DMS53 (cell line): ENCODE measurements at regions not wholly inside any gene's neighbourhood (a gene's known extent, or its start where the extent isn't known, plus 50 kb on each side); places are given as distances from the start of the nearest gene placed in this dataset.
A peak's percentile ranks its signal among the peaks of the same experiment; 100 is the strongest.
"Not testable (repeated sequence)": the region's sequence is repeated elsewhere in the genome, so short reads cannot be mapped to it uniquely, and the experiment has no call there.

Experiments used
- DNase-seq: peaks from one replicate; lab custom pipeline; 2025; lab: John Stamatoyannopoulos, UW

GRCh38 chr2:194545978-194546377, 1111.0 kb upstream of the SLC39A10 start:
- peak; percentile 60 for DNase-seq

DNA sequence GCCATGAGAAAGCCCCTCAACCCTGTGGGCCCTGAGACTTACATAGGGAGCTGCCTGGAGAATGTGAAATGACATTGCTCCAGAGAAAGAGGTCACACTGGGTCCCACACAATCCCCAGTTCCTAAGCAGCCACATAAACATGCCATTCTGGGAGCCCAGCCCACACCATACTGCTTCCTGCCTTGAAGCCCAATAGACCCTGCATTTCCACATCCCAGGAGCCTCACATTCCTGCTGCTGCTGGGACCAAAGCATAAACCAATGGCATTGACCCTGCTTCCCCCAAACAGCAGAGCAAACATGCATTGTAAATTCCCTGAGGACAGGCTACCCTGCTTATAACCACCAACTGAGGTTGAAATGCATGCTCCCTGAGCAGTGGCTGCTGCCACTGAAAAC, 1117.6 kb upstream of the SLC39A10 start:
- DNase-seq = no peak

DNA sequence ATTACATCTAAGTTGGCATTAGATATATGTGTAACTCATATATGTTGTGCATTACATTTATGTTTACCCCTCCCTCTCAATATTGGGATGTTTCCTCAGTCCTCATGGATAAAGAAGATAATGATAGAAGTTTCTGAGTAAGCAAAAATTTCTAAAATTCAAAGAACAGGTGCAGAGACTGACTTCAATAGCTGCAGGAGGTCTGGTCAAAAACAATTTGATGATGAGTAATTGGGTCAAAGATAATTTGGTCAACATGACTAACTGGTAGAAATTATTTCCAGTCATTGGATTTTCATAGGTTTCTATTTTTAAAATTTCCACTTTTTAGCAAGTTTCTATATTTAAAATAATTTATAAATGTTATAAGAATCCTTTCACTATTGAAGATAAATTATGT, 1130.9 kb upstream of the SLC39A10 start:
- DNase-seq = no peak

GRCh38 chr2:194514281-194514680, 1142.7 kb upstream of the SLC39A10 start:
- DNase-seq = no peak

DNA sequence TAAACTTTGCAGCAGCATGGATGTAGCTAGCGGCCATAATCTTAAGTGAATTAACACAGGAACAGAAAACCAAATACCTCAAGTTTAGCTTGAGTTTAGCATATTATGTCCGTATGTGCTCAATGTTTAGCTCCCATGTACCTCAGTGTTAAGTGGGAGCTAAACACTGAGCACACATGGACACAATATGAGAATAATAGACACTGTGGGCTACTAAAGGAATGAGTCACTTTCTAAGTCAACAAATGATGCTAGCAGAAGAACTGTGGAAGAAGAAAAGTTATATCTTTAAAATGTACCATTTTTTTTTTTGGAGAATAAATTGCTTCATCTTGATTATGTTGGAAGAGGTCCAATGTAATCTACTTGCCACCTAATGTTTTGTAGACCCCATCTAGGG, 1146.0 kb upstream of the SLC39A10 start:
- DNase-seq = peak; percentile 55

- peak; percentile 6 for DNase-seq
Measured at GRCh38 chr2:194504876-194505275, 1152.2 kb upstream of the SLC39A10 start.

DNA sequence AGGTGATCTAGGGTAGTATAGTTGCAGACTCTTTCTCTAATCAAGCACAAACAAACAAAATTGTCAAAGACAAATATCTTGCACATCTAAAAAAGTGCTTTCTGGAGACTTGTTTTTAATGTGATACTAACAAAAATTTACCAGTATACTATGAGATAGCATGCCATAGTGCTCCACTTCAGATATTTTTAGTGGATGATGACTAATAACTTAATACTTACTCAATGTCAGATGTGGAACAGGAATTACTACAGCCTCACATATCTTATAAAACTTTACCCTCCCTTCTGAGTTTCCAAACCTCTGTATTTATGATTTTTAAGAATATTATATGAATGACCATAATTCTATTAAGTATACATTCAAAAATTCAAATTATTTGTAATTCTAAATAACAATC, 1162.0 kb upstream of the SLC39A10 start:
- no peak for DNase-seq

DNA sequence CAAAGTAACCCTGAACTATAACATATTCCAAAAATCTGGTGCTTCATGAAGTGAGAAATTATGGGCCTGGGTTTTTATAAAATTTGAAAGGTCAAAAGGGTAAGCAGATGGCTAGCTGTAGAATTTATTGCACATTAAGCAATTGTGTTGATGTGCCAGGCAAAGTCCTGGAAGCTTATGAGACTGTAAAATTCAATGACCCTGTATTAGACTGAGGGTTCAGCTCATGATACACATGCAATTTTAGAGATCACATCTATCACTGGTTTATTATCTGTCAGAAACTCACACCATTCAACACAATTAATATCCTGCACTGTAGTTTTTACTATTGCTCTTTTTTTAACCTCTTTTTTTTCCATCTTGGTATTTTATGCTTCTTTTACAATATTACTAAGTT, 1162.6 kb upstream of the SLC39A10 start:
- DNase-seq = no peak

GRCh38 chr2:194491409-194492115, 1165.5 kb upstream of the SLC39A10 start:
- DNase-seq = no peak

GRCh38 chr2:194486326-194486725, 1170.7 kb upstream of the SLC39A10 start:
- no peak for DNase-seq

- no peak for DNase-seq
Measured at GRCh38 chr2:194483041-194483440, 1174.0 kb upstream of the SLC39A10 start.

- DNase-seq = no peak
Measured at GRCh38 chr2:194465641-194466040, 1191.4 kb upstream of the SLC39A10 start.

DNA sequence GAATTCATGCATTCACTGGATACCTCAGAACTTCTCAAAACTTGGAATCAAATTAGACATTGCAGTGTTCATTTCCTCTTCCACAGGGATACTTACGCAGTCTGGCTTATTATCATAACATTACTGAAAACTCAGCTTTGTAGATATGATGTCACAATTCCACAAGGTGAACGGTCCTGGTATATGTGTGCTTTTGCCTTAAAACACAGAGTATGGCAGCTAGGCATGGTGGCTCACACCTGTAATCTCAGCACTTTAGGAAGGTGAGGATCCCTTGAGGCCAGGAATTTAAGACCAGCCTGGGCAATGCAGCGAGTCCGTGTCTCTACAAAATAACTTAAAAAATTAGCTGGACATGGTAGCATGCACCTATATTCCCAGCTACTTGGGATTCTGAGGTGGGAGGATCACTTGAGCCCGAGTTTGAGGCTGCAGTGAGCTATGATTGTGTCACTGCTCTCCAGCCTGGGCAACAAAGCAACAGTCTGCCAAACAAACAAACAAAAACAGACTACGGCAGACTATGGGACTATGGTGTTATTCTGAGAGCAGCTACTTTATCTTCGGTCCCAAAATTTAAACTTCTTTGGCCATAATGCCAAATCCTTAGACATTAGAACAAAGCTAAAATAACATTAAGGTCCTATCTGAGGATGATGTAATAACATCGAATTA, 1191.9 kb upstream of the SLC39A10 start:
- no peak for DNase-seq

DNA sequence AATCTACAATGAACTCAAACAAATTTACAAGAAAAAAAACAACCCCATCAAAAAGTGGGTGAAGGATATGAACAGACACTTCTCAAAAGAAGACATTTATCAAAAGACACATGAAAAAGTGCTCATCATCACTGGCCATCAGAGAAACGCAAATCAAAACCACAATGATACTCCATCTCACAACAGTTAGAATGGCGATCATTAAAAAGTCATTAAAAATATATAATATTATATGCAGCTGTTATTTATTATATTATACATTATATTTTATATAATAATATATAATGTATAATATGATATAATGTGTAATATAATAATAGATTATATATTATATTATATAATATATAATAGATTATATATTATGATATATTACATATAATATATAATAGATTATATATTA, 1194.1 kb upstream of the SLC39A10 start:
- DNase-seq = not testable (repeated sequence)

- DNase-seq = no peak
Measured at GRCh38 chr2:194455358-194455757, 1201.7 kb upstream of the SLC39A10 start.

DNA sequence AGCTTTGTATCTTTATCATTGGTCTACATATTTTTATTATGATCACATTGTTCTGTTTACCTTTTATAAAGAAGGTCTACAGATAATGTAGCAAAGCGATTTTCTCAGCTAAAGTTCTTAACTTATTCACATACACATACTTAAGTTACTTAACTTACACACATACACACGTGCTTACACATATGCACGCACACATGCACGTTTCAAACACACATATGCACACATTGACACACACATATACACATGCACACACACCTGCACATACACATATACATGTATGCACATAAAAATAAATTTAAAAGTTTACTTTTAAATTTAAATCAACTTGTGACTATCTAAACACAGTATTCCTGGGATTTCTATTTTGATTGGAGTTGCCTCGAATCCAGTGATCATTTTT, 1204.5 kb upstream of the SLC39A10 start:
- DNase-seq = no peak

GRCh38 chr2:194445226-194445625, 1211.8 kb upstream of the SLC39A10 start:
- DNase-seq = no peak

DNA sequence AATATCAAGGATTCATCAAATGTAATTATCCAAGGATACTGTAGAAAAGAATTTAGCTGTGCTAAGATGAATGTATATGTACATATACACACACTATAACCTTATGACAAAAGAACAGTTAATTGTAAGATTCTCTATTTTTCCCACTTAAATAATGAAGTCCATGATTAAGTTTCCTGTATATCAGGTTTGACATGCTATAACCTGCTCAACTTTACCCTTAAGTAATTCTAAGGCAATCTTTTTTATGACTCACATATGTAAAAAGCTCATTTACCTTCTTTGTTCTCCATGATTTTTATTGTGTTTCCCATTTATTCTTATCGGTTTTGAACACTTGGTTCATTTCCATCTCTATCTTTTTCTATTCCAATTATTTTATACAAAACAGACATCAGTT, 1213.1 kb upstream of the SLC39A10 start:
- DNase-seq = no peak

- DNase-seq = no peak
Measured at GRCh38 chr2:194424683-194425209, 1232.3 kb upstream of the SLC39A10 start.

GRCh38 chr2:194411221-194411620, 1245.8 kb upstream of the SLC39A10 start:
- DNase-seq = no peak

- DNase-seq = no peak
Measured at GRCh38 chr2:194395818-194396217, 1261.2 kb upstream of the SLC39A10 start.

DNA sequence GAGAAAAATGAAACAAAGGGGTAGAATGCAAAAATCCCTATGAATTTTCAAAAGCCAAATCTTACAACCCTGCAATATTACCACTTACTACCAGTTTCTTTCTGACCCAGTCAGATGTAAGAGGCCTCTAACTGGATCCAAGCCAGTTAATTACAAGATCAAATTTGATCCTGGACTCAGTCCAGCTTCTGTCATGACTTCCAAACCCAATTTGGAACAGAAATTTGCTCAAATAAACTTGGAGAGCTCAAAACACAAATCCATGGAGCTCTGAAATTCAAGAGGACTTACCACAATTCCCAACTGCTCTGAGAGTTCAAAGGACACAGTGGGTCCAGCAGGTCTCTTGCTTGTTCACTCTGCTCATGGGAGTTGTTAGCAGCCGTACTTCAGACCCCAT, 1271.7 kb upstream of the SLC39A10 start:
- DNase-seq = no peak

GRCh38 chr2:194383401-194383800, 1273.6 kb upstream of the SLC39A10 start:
- peak; percentile 57 for DNase-seq

GRCh38 chr2:194382221-194382620, 1274.8 kb upstream of the SLC39A10 start:
- DNase-seq = no peak
